ENCODE measurements at regions not wholly inside any gene's neighbourhood (a gene's known extent, or its start where the extent isn't known, plus 50 kb on each side); places are given as distances from the start of the nearest gene placed in this dataset.
"Not testable (repeated sequence)": the region's sequence is repeated elsewhere in the genome, so short reads cannot be mapped to it uniquely, and the experiment has no call there.

DNA sequence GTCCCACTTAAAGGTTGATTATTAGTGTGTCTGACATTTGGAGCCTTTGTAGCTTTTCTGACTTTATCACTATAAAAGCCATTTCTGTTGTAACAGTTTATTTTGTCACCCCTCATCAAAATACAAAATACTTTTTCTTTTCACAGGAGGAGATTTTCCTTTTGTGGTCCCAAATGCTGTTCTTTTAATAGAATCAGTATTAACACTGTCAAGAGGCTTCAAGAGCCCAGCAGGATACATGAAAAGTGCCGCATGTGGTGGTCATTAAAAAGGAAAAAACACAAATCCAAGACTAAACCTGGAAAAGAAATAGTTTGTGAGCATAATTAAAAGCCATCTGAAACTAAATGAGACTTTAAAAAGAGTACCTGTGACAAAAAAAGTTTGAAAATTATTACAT lies 515.7 kb downstream of the DCDC2C start:
- ChIA-PET CTCF (no interaction called here), POLR2A (no interaction called here)
- no peak for DNase-seq
- Mint-ChIP-seq H3K27me3 (no peaks in the 10 kb centered on the region), H3K9me3 (peaks cover 3% of the 10 kb centered on the region), H3K4me3 (no peak overlapping the region), H3K4me1 (no peaks in the 10 kb centered on the region), H3K36me3 (ENCODE audit: low read depth) (no peaks in the 10 kb centered on the region), H3K27ac (no peak overlapping the region)
- TF ChIP-seq, protein P1, sequence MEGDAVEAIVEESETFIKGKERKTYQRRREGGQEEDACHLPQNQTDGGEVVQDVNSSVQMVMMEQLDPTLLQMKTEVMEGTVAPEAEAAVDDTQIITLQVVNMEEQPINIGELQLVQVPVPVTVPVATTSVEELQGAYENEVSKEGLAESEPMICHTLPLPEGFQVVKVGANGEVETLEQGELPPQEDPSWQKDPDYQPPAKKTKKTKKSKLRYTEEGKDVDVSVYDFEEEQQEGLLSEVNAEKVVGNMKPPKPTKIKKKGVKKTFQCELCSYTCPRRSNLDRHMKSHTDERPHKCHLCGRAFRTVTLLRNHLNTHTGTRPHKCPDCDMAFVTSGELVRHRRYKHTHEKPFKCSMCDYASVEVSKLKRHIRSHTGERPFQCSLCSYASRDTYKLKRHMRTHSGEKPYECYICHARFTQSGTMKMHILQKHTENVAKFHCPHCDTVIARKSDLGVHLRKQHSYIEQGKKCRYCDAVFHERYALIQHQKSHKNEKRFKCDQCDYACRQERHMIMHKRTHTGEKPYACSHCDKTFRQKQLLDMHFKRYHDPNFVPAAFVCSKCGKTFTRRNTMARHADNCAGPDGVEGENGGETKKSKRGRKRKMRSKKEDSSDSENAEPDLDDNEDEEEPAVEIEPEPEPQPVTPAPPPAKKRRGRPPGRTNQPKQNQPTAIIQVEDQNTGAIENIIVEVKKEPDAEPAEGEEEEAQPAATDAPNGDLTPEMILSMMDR (IDR thresholded peaks at IDR 0.05) = no peak
- ATAC-seq (ENCODE audit: low read depth) = no peak
- intact Hi-C loops (cut with micrococcal nuclease) = no loop called here

GRCh38 chr2:4219571-4219970 lies 516.2 kb downstream of the DCDC2C start:
- Mint-ChIP-seq H3K4me1 (no peaks in the 10 kb centered on the region), H3K36me3 (ENCODE audit: low read depth) (no peaks in the 10 kb centered on the region), H3K9me3 (peaks cover 3% of the 10 kb centered on the region), H3K4me3 (no peak overlapping the region), H3K27me3 (no peaks in the 10 kb centered on the region), H3K27ac (no peak overlapping the region)
- ChIA-PET CTCF (no interaction called here), POLR2A (no interaction called here)
- ATAC-seq (ENCODE audit: low read depth) (no peak), DNase-seq (no peak)
- TF ChIP-seq, protein P1 (IDR thresholded peaks at IDR 0.05) = no peak
- intact Hi-C loops (cut with micrococcal nuclease) = no loop called here

DNA sequence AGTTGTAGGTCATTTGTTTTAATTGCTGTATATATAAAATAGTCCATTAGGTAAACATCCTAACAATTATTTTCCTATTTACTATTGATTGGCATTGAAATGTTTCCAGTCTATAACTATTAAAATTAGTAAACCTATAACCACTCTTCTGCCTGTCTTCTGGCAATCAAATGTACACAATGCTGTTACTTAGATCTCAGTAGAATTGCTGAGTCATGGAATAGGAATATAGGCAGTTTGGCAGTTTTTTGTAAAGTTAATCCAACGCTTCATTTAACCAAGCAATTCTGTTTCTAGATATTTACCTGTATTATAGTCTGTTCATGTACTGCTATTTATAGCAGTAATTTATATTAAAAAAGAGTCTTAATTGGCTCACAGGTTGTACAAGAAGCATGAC lies 518.1 kb downstream of the DCDC2C start:
- H3K9me3 Mint-ChIP-seq = peaks cover 3% of the 10 kb centered on the region
- TF ChIP-seq, protein P1 (IDR thresholded peaks at IDR 0.05) = no peak
- ChIA-PET POLR2A (no interaction called here), CTCF (no interaction called here)
- H3K27me3 Mint-ChIP-seq = no peaks in the 10 kb centered on the region
- ATAC-seq (ENCODE audit: low read depth) (no peak), DNase-seq (no peak)
- H3K27ac Mint-ChIP-seq = no peak overlapping the region
- no peaks in the 10 kb centered on the region for H3K4me1 Mint-ChIP-seq
- H3K36me3 Mint-ChIP-seq (ENCODE audit: low read depth) = no peaks in the 10 kb centered on the region
- intact Hi-C loops (cut with micrococcal nuclease) = no loop called here
- H3K4me3 Mint-ChIP-seq = no peak overlapping the region

DNA sequence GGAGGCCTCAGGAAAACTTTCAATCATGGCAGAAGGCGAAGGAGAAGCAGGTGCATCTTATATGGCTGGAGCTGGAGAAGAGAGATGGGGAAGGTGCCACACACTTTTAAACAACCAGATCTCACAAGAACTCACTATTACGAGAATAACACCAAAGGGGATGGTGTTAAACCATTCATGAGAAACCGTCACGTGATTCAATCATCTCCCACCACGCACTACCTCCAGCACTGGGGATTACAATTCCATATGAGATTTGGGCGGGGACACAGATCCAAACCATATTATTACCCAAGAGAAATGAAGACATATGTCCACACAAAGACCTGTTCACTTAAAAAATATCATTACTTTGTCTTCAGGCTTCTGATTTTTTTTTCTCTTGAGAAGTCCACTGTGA lies 518.5 kb downstream of the DCDC2C start:
- no peaks in the 10 kb centered on the region for H3K4me1 Mint-ChIP-seq
- ChIA-PET CTCF (no interaction called here), POLR2A (no interaction called here)
- H3K36me3 Mint-ChIP-seq (ENCODE audit: low read depth) = no peaks in the 10 kb centered on the region
- DNase-seq (no peak), ATAC-seq (ENCODE audit: low read depth) (no peak)
- intact Hi-C loops (cut with micrococcal nuclease) = no loop called here
- H3K4me3 Mint-ChIP-seq = no peak overlapping the region
- no peaks in the 10 kb centered on the region for H3K27me3 Mint-ChIP-seq
- TF ChIP-seq, protein P1 (IDR thresholded peaks at IDR 0.05) = no peak
- H3K9me3 Mint-ChIP-seq = peaks cover 3% of the 10 kb centered on the region
- no peak overlapping the region for H3K27ac Mint-ChIP-seq

DNA sequence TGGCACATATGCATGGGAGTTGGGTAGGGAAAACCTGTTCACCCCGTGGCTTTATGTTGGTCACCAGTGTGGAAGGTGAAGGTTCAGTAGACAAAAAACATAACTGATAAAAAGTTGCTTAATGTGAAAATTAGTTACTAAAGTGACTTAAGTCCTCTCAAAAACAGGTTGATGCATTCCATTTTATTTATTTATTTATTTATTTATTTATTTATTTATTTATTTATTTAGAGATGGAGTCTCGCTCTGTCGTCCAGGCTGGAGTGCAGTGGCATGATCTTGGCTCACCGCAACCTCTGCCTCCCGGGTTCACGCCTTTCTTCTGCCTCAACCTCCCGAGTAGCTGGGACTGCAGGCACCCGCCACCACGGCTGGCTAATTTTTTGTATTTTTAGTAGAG lies 541.0 kb downstream of the DCDC2C start:
- POLR2A ChIA-PET; H3K27me3 Mint-ChIP-seq; H3K27ac Mint-ChIP-seq; H3K4me1 Mint-ChIP-seq; intact Hi-C loops (cut with micrococcal nuclease); ATAC-seq (ENCODE audit: low read depth); DNase-seq; CTCF ChIA-PET; H3K36me3 Mint-ChIP-seq (ENCODE audit: low read depth); H3K9me3 Mint-ChIP-seq; H3K4me3 Mint-ChIP-seq: not testable (repeated sequence)

DNA sequence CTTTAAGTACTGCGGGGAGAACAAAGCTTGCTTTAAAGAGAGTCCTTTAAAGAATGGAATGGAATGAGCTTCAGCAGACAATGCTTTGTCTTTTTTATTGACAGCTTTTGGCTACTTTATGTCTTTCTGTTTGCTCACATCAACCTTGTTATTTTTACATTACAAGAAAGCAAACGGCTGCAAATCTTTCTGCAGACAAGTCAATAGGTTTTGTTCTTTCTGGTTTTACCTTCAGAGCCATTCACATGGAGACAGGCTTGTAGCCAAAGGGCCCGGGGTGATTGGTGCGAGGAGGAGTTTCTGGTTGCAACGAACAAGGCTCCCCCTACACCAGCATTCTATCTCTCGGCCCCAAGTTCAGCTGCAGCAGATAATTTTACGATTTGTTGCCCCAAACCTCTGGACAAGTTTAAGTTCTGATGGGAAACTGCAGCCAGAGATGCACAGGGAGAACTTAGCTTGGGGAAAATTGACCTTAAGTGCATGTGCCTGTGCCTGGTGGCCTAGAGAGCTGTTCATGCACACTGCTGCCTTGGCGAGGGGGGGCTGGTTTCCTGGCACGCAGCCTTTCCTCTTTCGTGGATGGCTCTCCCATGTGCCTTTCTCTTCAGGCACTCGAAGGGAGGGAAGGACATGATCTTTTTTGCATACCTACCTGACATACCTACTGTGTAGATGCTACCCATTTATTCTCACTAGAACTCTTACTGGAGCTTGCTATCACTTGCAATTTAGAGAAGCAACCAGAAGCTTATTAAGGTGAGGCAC lies 543.2 kb downstream of the DCDC2C start:
- intact Hi-C loops (cut with micrococcal nuclease) = no loop called here
- DNase-seq = no peak
- ChIA-PET CTCF (no interaction called here), POLR2A (no interaction called here)
- Mint-ChIP-seq H3K27ac (no peak overlapping the region), H3K4me1 (no peaks in the 10 kb centered on the region), H3K27me3 (no peaks in the 10 kb centered on the region), H3K9me3 (no peaks in the 10 kb centered on the region), H3K4me3 (no peak overlapping the region), H3K36me3 (ENCODE audit: low read depth) (no peaks in the 10 kb centered on the region)
- ATAC-seq (ENCODE audit: low read depth) = no peak
- TF ChIP-seq, protein P1 (IDR thresholded peaks at IDR 0.05) = no peak

Measured in activated B cell treated with CpG ODN at 0.5 μM for 24 hours (primary cell).